HL-60 (cell line): ENCODE measurements at regions not wholly inside any gene's neighbourhood (a gene's known extent, or its start where the extent isn't known, plus 50 kb on each side); places are given as distances from the start of the nearest gene placed in this dataset.
A peak's percentile ranks its signal among the peaks of the same experiment; 100 is the strongest.

Experiments
- DNase-seq, 2 experiments: peaks; one replicate each; pipeline ENCODE4 v3.0.0-alpha.2; 2010 to 2020; ENCODE audit warnings: low read depth in 1 of 2, low spot score in 1 of 2
- H3K27ac ChIP-seq: fragments of 250-450 bp; sonication (Bioruptor Pico); replicated peaks from 2 replicates; pipeline ENCODE4 v1.5.1; 2020; ENCODE audit warnings: mild to moderate bottlenecking, moderate library complexity
- H3K27me3 ChIP-seq: fragments of 250-450 bp; sonication (Bioruptor Pico); 2 replicates; pipeline ENCODE4 v1.5.1; 2021; ENCODE audit warnings: mild to moderate bottlenecking, moderate library complexity; ENCODE audit not compliant: insufficient read depth, poor library complexity, severe bottlenecking
- H3K4me3 ChIP-seq: replicated peaks from 2 replicates; pipeline ENCODE4 v1.5.1; 2011; ENCODE audit warnings: mild to moderate bottlenecking, control low read depth, low read length; ENCODE audit not compliant: insufficient read depth
- CTCF ChIP-seq: IDR thresholded peaks from one replicate; pipeline ENCODE4 v1.5.1; 2011; ENCODE audit warnings: low read length, control low read depth, inconsistent platforms; ENCODE audit not compliant: insufficient read depth
- GABPA ChIP-seq: IDR thresholded peaks from 2 replicates; pipeline ENCODE4 v1.6.1; 2012; ENCODE audit warnings: low read depth
- POLR2AphosphoS5 ChIP-seq: IDR thresholded peaks from 2 replicates; pipeline ENCODE4 v1.6.1; 2012; ENCODE audit warnings: low read depth
- REST ChIP-seq: IDR thresholded peaks from 2 replicates; pipeline ENCODE4 v1.6.1; 2012; ENCODE audit warnings: low read depth; ENCODE audit not compliant: insufficient replicate concordance
- SPI1 ChIP-seq: IDR thresholded peaks from 2 replicates; pipeline ENCODE4 v1.6.1; 2012; ENCODE audit warnings: low read depth, mild to moderate bottlenecking, borderline replicate concordance

- Histone ChIP-seq H3K27me3 (no peaks in the 10 kb centered on the region), H3K27ac (peak overlapping the region; percentile 75), H3K4me3 (no peak overlapping the region)
- DNase-seq = no peak
- TF ChIP-seq CTCF = no peak
These were observed 451.4 kb upstream of the ID2 start for GRCh38 chr2:8230466-8230865.

GRCh38 chr2:8231902-8232301 lies 450.0 kb upstream of the ID2 start:
- DNase-seq = no peak
- H3K27ac ChIP-seq = no peak overlapping the region
- H3K27me3 ChIP-seq = no peaks in the 10 kb centered on the region
- no peak for TF ChIP-seq REST
- TF ChIP-seq POLR2AphosphoS5 = no peak
- TF ChIP-seq SPI1 = no peak
- TF ChIP-seq CTCF = no peak
- H3K4me3 ChIP-seq = no peak overlapping the region

- H3K27ac ChIP-seq = no peak overlapping the region
- no peak for DNase-seq
- TF ChIP-seq POLR2AphosphoS5 (no peak), CTCF (no peak), GABPA (no peak), REST (no peak), SPI1 (no peak)
These were observed 449.0 kb upstream of the ID2 start for GRCh38 chr2:8232871-8233270.

GRCh38 chr2:8234253-8234652 lies 447.6 kb upstream of the ID2 start:
- peak overlapping the region; percentile 13; the same call in 1 of the 2 replicates for H3K27ac ChIP-seq
- peak in 1 of 2 experiments; percentile 49 for DNase-seq
- TF ChIP-seq SPI1 = 0 out of 2 replicates have a peak, but pooled peaks have one; percentile 37
- TF ChIP-seq GABPA = no peak
- TF ChIP-seq POLR2AphosphoS5 = peak; percentile 60
- TF ChIP-seq CTCF = no peak
- no peak overlapping the region for H3K4me3 ChIP-seq
- no peaks in the 10 kb centered on the region for H3K27me3 ChIP-seq

More at GRCh38 chr2:8232871-8233270, 449.0 kb upstream of the ID2 start:
- H3K4me3 ChIP-seq = no peak overlapping the region
- H3K27me3 ChIP-seq = no peaks in the 10 kb centered on the region
